HUES64 (cell line): ENCODE measurements at regions not wholly inside any gene's neighbourhood (a gene's known extent, or its start where the extent isn't known, plus 50 kb on each side); places are given as distances from the start of the nearest gene placed in this dataset.

Source experiments
- H3K27ac ChIP-seq: 2 replicates; pipeline ENCODE4 v1.7.0; 2013; ENCODE audit warnings: low read depth, low read length, inconsistent platforms
- H3K27me3 ChIP-seq: 2 replicates; pipeline ENCODE4 v1.6.1; 2013; ENCODE audit warnings: mild to moderate bottlenecking, low read length; ENCODE audit not compliant: insufficient read depth
- H3K36me3 ChIP-seq: 2 replicates; pipeline ENCODE4 v1.6.1; 2013; ENCODE audit warnings: mild to moderate bottlenecking, low read length; ENCODE audit not compliant: insufficient read depth
- H3K4me1 ChIP-seq: 2 replicates; pipeline ENCODE4 v1.6.1; 2013; ENCODE audit warnings: mild to moderate bottlenecking, low read length, moderate library complexity; ENCODE audit not compliant: insufficient read depth
- H3K4me3 ChIP-seq: 2 replicates; pipeline ENCODE4 v1.5.1; 2013; ENCODE audit warnings: mild to moderate bottlenecking, low read length, moderate library complexity
- H3K9ac ChIP-seq: 2 replicates; pipeline ENCODE4 v1.6.1; 2013; ENCODE audit warnings: mild to moderate bottlenecking, low read depth, low read length
- H3K9me3 ChIP-seq: 2 replicates; pipeline ENCODE4 v1.6.1; 2013; ENCODE audit warnings: low read depth, low read length; ENCODE audit not compliant: insufficient read depth
- WGBS: fragments of 150-250, 120-280 bp; methylation state at CpG from one replicate; pipeline ENCODE4 v1.1.7; 2013; ENCODE audit warnings: missing lambda C conversion rate; 5-methylcytosine and 5-hydroxymethylcytosine counted together

GRCh38 chr1:104463126-104463697, 713.5 kb downstream of the AMY1C start:
- WGBS: 89% methylated on average over 12 of the region's 12 CpGs
- H3K9me3 ChIP-seq: peaks cover 25% of the 10 kb centered on the region

GRCh38 chr1:104466068-104466467, 716.4 kb downstream of the AMY1C start:
- Histone ChIP-seq H3K36me3 (no peaks in the 10 kb centered on the region), H3K4me1 (no peaks in the 10 kb centered on the region), H3K9ac (no peak overlapping the region), H3K4me3 (no peak overlapping the region), H3K27ac (no peak overlapping the region), H3K27me3 (no peaks in the 10 kb centered on the region), H3K9me3 (peaks cover 22% of the 10 kb centered on the region; the same call in 1 of the 2 replicates)
- WGBS: 97% methylated on average over 8 of the region's 8 CpGs

More at GRCh38 chr1:104463126-104463697, 713.5 kb downstream of the AMY1C start:
- Histone ChIP-seq H3K36me3 (no peaks in the 10 kb centered on the region), H3K4me1 (no peaks in the 10 kb centered on the region), H3K27ac (no peak overlapping the region), H3K4me3 (no peak overlapping the region), H3K9ac (no peak overlapping the region), H3K27me3 (no peaks in the 10 kb centered on the region)

- Histone ChIP-seq H3K9ac (no peak overlapping the region), H3K4me1 (no peaks in the 10 kb centered on the region), H3K36me3 (no peaks in the 10 kb centered on the region), H3K9me3 (peaks cover 22% of the 10 kb centered on the region; the same call in 1 of the 2 replicates), H3K4me3 (no peak overlapping the region), H3K27me3 (no peaks in the 10 kb centered on the region), H3K27ac (no peak overlapping the region)
- WGBS: 97% methylated on average over 5 of the region's 5 CpGs
These were observed 717.9 kb downstream of the AMY1C start for GRCh38 chr1:104467590-104467989.

- no peaks in the 10 kb centered on the region for H3K27me3 ChIP-seq
- no peak overlapping the region for H3K9ac ChIP-seq
- H3K4me1 ChIP-seq: no peaks in the 10 kb centered on the region
- no peak overlapping the region for H3K27ac ChIP-seq
- 91% methylated on average over 4 of the region's 4 CpGs for WGBS
- no peaks in the 10 kb centered on the region for H3K36me3 ChIP-seq
- H3K9me3 ChIP-seq: peaks cover 22% of the 10 kb centered on the region; the same call in 1 of the 2 replicates
- H3K4me3 ChIP-seq: no peak overlapping the region
These were observed 718.6 kb downstream of the AMY1C start for GRCh38 chr1:104468282-104468681.

GRCh38 chr1:104476126-104476525, 726.4 kb downstream of the AMY1C start:
- no peak overlapping the region for H3K27ac ChIP-seq
- H3K9me3 ChIP-seq: no peaks in the 10 kb centered on the region
- no peaks in the 10 kb centered on the region for H3K4me1 ChIP-seq
- H3K9ac ChIP-seq: no peak overlapping the region
- peaks cover 15% of the 10 kb centered on the region for H3K27me3 ChIP-seq
- H3K4me3 ChIP-seq: no peak overlapping the region
- no peaks in the 10 kb centered on the region for H3K36me3 ChIP-seq
- 100% methylated on average over 1 of the region's 2 CpGs for WGBS

- peaks cover 87% of the 10 kb centered on the region for H3K27me3 ChIP-seq
- 5% methylated on average over 2 of the region's 4 CpGs for WGBS
- no peak overlapping the region for H3K9ac ChIP-seq
- H3K9me3 ChIP-seq: no peaks in the 10 kb centered on the region
- H3K4me1 ChIP-seq: no peaks in the 10 kb centered on the region
- H3K27ac ChIP-seq: no peak overlapping the region
- no peak overlapping the region for H3K4me3 ChIP-seq
- no peaks in the 10 kb centered on the region for H3K36me3 ChIP-seq
These were observed 738.8 kb downstream of the AMY1C start for GRCh38 chr1:104488296-104489015.

- Histone ChIP-seq H3K36me3 (no peaks in the 10 kb centered on the region), H3K4me3 (no peak overlapping the region), H3K27ac (no peak overlapping the region), H3K9ac (no peak overlapping the region), H3K9me3 (no peaks in the 10 kb centered on the region), H3K4me1 (no peaks in the 10 kb centered on the region), H3K27me3 (no peaks in the 10 kb centered on the region)
- no CpG with 5 or more reads among the region's 2 CpGs for WGBS
These were observed 776.6 kb downstream of the AMY1C start for GRCh38 chr1:104526158-104526795.

- WGBS: 98% methylated on average over 2 of the region's 2 CpGs
- Histone ChIP-seq H3K4me3 (no peak overlapping the region), H3K9me3 (no peaks in the 10 kb centered on the region), H3K27ac (no peak overlapping the region), H3K36me3 (no peaks in the 10 kb centered on the region), H3K9ac (no peak overlapping the region), H3K4me1 (no peaks in the 10 kb centered on the region), H3K27me3 (no peaks in the 10 kb centered on the region)
These were observed 782.3 kb downstream of the AMY1C start for GRCh38 chr1:104531990-104532389.

GRCh38 chr1:104574620-104575019, 824.9 kb downstream of the AMY1C start:
- Histone ChIP-seq H3K4me3 (no peak overlapping the region), H3K9me3 (no peaks in the 10 kb centered on the region), H3K27me3 (no peaks in the 10 kb centered on the region), H3K36me3 (no peaks in the 10 kb centered on the region), H3K9ac (no peak overlapping the region), H3K27ac (no peak overlapping the region), H3K4me1 (no peaks in the 10 kb centered on the region)
- 100% methylated on average over 1 of the region's 2 CpGs for WGBS

GRCh38 chr1:104592926-104593325, 843.2 kb downstream of the AMY1C start:
- WGBS: 83% methylated on average over 3 of the region's 3 CpGs
- H3K9me3 ChIP-seq: no peaks in the 10 kb centered on the region; the same call in 1 of the 2 replicates
- H3K36me3 ChIP-seq: no peaks in the 10 kb centered on the region
- H3K9ac ChIP-seq: no peak overlapping the region
- H3K4me1 ChIP-seq: peaks cover 4% of the 10 kb centered on the region; the same call in 1 of the 2 replicates
- H3K4me3 ChIP-seq: no peak overlapping the region
- no peaks in the 10 kb centered on the region for H3K27me3 ChIP-seq
- H3K27ac ChIP-seq: no peak overlapping the region

- H3K4me3 ChIP-seq: no peak overlapping the region
- H3K36me3 ChIP-seq: no peaks in the 10 kb centered on the region
- H3K27ac ChIP-seq: no peak overlapping the region
- WGBS: 75% methylated on average over 4 of the region's 4 CpGs
- H3K4me1 ChIP-seq: peaks cover 4% of the 10 kb centered on the region; the same call in 1 of the 2 replicates
- H3K27me3 ChIP-seq: no peaks in the 10 kb centered on the region
- H3K9me3 ChIP-seq: no peaks in the 10 kb centered on the region; the same call in 1 of the 2 replicates
- no peak overlapping the region for H3K9ac ChIP-seq
These were observed 843.9 kb downstream of the AMY1C start for GRCh38 chr1:104593413-104594187.
